GM12878 (cell line): ENCODE measurements at regions not wholly inside any gene's neighbourhood (a gene's known extent, or its start where the extent isn't known, plus 50 kb on each side); places are given as distances from the start of the nearest gene placed in this dataset.

Experiments
- ATAC-seq: fragments of 200-7000 bp; cut with Tn5 transposase; 3 replicates; pipeline ENCODE4 v1.9.1; 2020; ENCODE audit warnings: mild to moderate bottlenecking, moderate library complexity
- BruUV-seq: library from RNA; stranded (reverse); fragments of 400-500 nt; replicated peaks from 2 replicates; lab custom pipeline; 2021; lab: Mats Ljungman, UMichigan
- CTCF ChIA-PET: fragments of 300-600 bp; sonication (Branson Sonifier 250); formaldehyde crosslinking; extraction: SDS; loops from one replicate; lab custom pipeline; 2021; ENCODE audit warnings: inconsistent platforms; lab: Yijun Ruan, JAX
- POLR2A ChIA-PET: fragments of 350-600 bp; formaldehyde crosslinking; extraction: SDS; loops from one replicate; lab custom pipeline; 2021; ENCODE audit warnings: inconsistent platforms; lab: Charles Lee
- RAD21 ChIA-PET: fragments of 300-600 bp; sonication (Branson Sonifier 250); formaldehyde crosslinking; loops from one replicate; lab custom pipeline; 2023; ENCODE audit warnings: antibody characterized with exemption; ENCODE audit not compliant: unreplicated experiment; lab: Charles Lee
- SMC1A ChIA-PET: fragments of 300-600 bp; sonication (Branson Sonifier 250); formaldehyde crosslinking; loops from one replicate; lab custom pipeline; 2023; ENCODE audit not compliant: unreplicated experiment, uncharacterized antibody; lab: Charles Lee
- DNase-seq: peaks from one replicate; pipeline ENCODE4 v3.0.0-alpha.2; 2011; ENCODE audit warnings: low read depth, low spot score
- FAIRE-seq: peaks from 3 replicates; lab custom pipeline; 2011; peaks lifted over from hg19 to GRCh38; lab: Jason Lieb, UNC
- H2AFZ ChIP-seq: 2 replicates; pipeline ENCODE4 v1.6.0; 2011; ENCODE audit warnings: low read depth, low read length, control low read depth; ENCODE audit not compliant: control insufficient read depth
- H3K27ac ChIP-seq: 2 replicates; pipeline ENCODE4 v1.5.1; 2011; ENCODE audit warnings: control low read depth; ENCODE audit not compliant: control insufficient read depth, insufficient read depth
- H3K27me3 ChIP-seq, 2 experiments: replicated peaks in 1 of 2; 2 replicates each; pipeline versions ENCODE4 v1.6.0 to v1.6.1; 2011; ENCODE audit warnings: low read length in 1 of 2; ENCODE audit not compliant: control insufficient read depth in 2 of 2, insufficient read depth in 2 of 2
- H3K36me3 ChIP-seq, 2 experiments: 2 replicates each; pipeline ENCODE4 v1.5.1; 2011; ENCODE audit warnings: low read length in 1 of 2; ENCODE audit not compliant: control insufficient read depth in 2 of 2, insufficient read depth in 2 of 2
- H3K4me1 ChIP-seq: 2 replicates; pipeline ENCODE4 v1.6.1; 2011; ENCODE audit warnings: mild to moderate bottlenecking, low read length, moderate library complexity, mixed read lengths; ENCODE audit not compliant: control insufficient read depth, insufficient read depth
- H3K4me2 ChIP-seq: 2 replicates; pipeline ENCODE4 v1.6.0; 2011; ENCODE audit warnings: control low read depth; ENCODE audit not compliant: control insufficient read depth, insufficient read depth
- H3K4me3 ChIP-seq: fragments of 200-600 bp; sonication (generic); 2 replicates; pipeline ENCODE4 v1.5.1; 2016
- H3K79me2 ChIP-seq: 2 replicates; pipeline ENCODE4 v1.6.0; 2011; ENCODE audit warnings: low read length; ENCODE audit not compliant: control insufficient read depth, insufficient read depth
- H3K9ac ChIP-seq: 2 replicates; pipeline ENCODE4 v1.8.0; 2011; ENCODE audit warnings: low read length, control low read depth, mixed read lengths; ENCODE audit not compliant: control insufficient read depth, insufficient read depth
- H3K9me3 ChIP-seq: replicated peaks from 3 replicates; pipeline ENCODE4 v1.5.1; 2011; ENCODE audit warnings: mild to moderate bottlenecking, low read length; ENCODE audit not compliant: control insufficient read depth, insufficient read depth
- H4K20me1 ChIP-seq: 2 replicates; pipeline ENCODE4 v1.6.0; 2011; ENCODE audit not compliant: control insufficient read depth, insufficient read depth
- CBFB ChIP-seq: IDR thresholded peaks from 2 replicates; pipeline ENCODE4 v1.6.1; 2016; ENCODE audit warnings: antibody characterized with exemption, low read depth
- CHD2 ChIP-seq: IDR thresholded peaks from 2 replicates; pipeline ENCODE4 v1.6.1; 2011; ENCODE audit warnings: low read depth, low read length, improper control_type of control experiment, borderline replicate concordance
- E2F4 ChIP-seq: IDR thresholded peaks from 2 replicates; pipeline ENCODE4 v1.6.1; 2012; ENCODE audit warnings: low read depth, low read length, improper control_type of control experiment
- EGR1 ChIP-seq, 2 experiments: IDR thresholded peaks; 1 replicate in 1 of 2; 2 replicates in 1 of 2; pipeline ENCODE4 v1.6.1; 2011 to 2012; ENCODE audit warnings: low read depth in 2 of 2, low read length in 2 of 2, borderline replicate concordance in 1 of 2, mild to moderate bottlenecking in 1 of 2, moderate library complexity in 1 of 2
- EP300 ChIP-seq, 2 experiments: fragments of 150-350 bp in 1 of 2; IDR thresholded peaks; 2 replicates each; pipeline ENCODE4 v1.6.1; 2011 to 2012; ENCODE audit warnings: low read depth in 2 of 2, low read length in 2 of 2, borderline replicate concordance in 1 of 2, improper control_type of control experiment in 1 of 2, inconsistent platforms in 1 of 2; ENCODE audit not compliant: control insufficient read depth in 1 of 2
- JUNB ChIP-seq: IDR thresholded peaks from 2 replicates; pipeline ENCODE4 v1.6.1; 2016; ENCODE audit warnings: antibody characterized with exemption, mild to moderate bottlenecking
- LARP7 ChIP-seq: fragments of 450-650 bp; IDR thresholded peaks from 2 replicates; pipeline ENCODE4 v1.6.1; 2017; ENCODE audit warnings: mild to moderate bottlenecking
- MEF2A ChIP-seq: IDR thresholded peaks from 2 replicates; pipeline ENCODE4 v1.6.1; 2011; ENCODE audit warnings: low read depth, mild to moderate bottlenecking, low read length, moderate library complexity; ENCODE audit not compliant: insufficient read depth
- NR2C1 ChIP-seq: fragments of 450-650 bp; IDR thresholded peaks from 2 replicates; pipeline ENCODE4 v1.6.1; 2017; ENCODE audit warnings: antibody characterized with exemption, mild to moderate bottlenecking, moderate library complexity
- POLR2AphosphoS5 ChIP-seq: IDR thresholded peaks from 2 replicates; pipeline ENCODE4 v1.6.1; 2011; ENCODE audit warnings: mild to moderate bottlenecking, low read length, inconsistent platforms
- ZBTB4 ChIP-seq: fragments of 450-650 bp; formaldehyde crosslinking; IDR thresholded peaks from 2 replicates; pipeline ENCODE4 v1.4.0; 2022; ENCODE audit warnings: mild to moderate bottlenecking, moderate library complexity
- ZNF622 ChIP-seq: fragments of 450-650 bp; IDR thresholded peaks from 2 replicates; pipeline ENCODE4 v1.6.1; 2017; ENCODE audit warnings: mild to moderate bottlenecking, inconsistent platforms
- WGBS: methylation state at CpG from one replicate; pipeline ENCODE4 v1.1.6; 2016; ENCODE audit warnings: low lambda C conversion rate; ENCODE audit not compliant: insufficient replicate concordance, insufficient coverage; ENCODE audit errors: missing lambda C conversion rate; 5-methylcytosine and 5-hydroxymethylcytosine counted together
- in situ Hi-C: fragments of 300-500 bp; cut with MboI; formaldehyde crosslinking; loops from 9 replicates; pipeline ENCODE4 v1.14.3; 2018; ENCODE audit warnings: mixed read lengths
- intact Hi-C: fragments of 100-400 bp; cut with micrococcal nuclease; formaldehyde crosslinking; loops from one replicate; pipeline ENCODE4 v1.14.2; 2022; ENCODE audit not compliant: unreplicated experiment

- Histone ChIP-seq H3K9me3 (no peaks in the 10 kb centered on the region), H3K9ac (no peak overlapping the region), H3K27ac (no peak overlapping the region), H3K4me1 (no peaks in the 10 kb centered on the region), H3K27me3 (no peaks in the 10 kb centered on the region), H2AFZ (no peak overlapping the region), H3K4me2 (no peak overlapping the region), H3K4me3 (no peak overlapping the region), H3K36me3 (no peaks in the 10 kb centered on the region), H3K79me2 (no peaks in the 10 kb centered on the region), H4K20me1 (no peaks in the 10 kb centered on the region)
- DNase-seq (no peak), FAIRE-seq (no peak), ATAC-seq (no peak)
- ChIA-PET RAD21 (no interaction called here), SMC1A (no interaction called here), CTCF (no interaction called here), POLR2A (no interaction called here)
- BruUV-seq = no TSS peak
- in situ Hi-C loops = no loop called here
- intact Hi-C loops = no loop called here
- WGBS = 15% methylated on average over 2 of the region's 2 CpGs
- TF ChIP-seq EP300 (IDR thresholded peaks at IDR 0.05; ENCODE audit: borderline replicate concordance in 1 of 2, control insufficient read depth in 1 of 2, low read depth in 2 of 2, low read length in 2 of 2) (no peak), LARP7 (no peak), JUNB (no peak)
These were observed 1037.1 kb upstream of the NUDT12 start for GRCh38 chr5:104599726-104600125.

- Histone ChIP-seq H3K4me3 (no peak overlapping the region), H3K4me2 (no peak overlapping the region), H3K9me3 (no peaks in the 10 kb centered on the region), H4K20me1 (no peaks in the 10 kb centered on the region), H3K9ac (no peak overlapping the region), H3K27me3 (no peaks in the 10 kb centered on the region), H3K79me2 (no peaks in the 10 kb centered on the region), H3K4me1 (no peaks in the 10 kb centered on the region), H2AFZ (no peak overlapping the region), H3K27ac (no peak overlapping the region), H3K36me3 (no peaks in the 10 kb centered on the region)
- ATAC-seq (no peak), FAIRE-seq (no peak), DNase-seq (no peak)
- POLR2A ChIA-PET = no interaction called here
- WGBS = 0% methylated on average over 1 of the region's 1 CpG
- in situ Hi-C loops = no loop called here
- RAD21 ChIA-PET = no interaction called here
- CTCF ChIA-PET = no interaction called here
- SMC1A ChIA-PET = no interaction called here
- intact Hi-C loops = no loop called here
- no TSS peak for BruUV-seq
- TF ChIP-seq EGR1 (IDR thresholded peaks at IDR 0.05; ENCODE audit: borderline replicate concordance in 1 of 2, low read depth in 2 of 2, low read length in 2 of 2) (no peak), MEF2A (no peak), ZBTB4 (CRISPR knock-in tag) (no peak), CBFB (no peak), E2F4 (no peak), CHD2 (no peak), NR2C1 (no peak), ZNF622 (no peak), POLR2AphosphoS5 (no peak)
These were observed 1035.7 kb upstream of the NUDT12 start for GRCh38 chr5:104598285-104598684.
